Right atrium auricular region (tissue), 2 donors: ENCODE measurements at regions not wholly inside any gene's neighbourhood (a gene's known extent, or its start where the extent isn't known, plus 50 kb on each side); places are given as distances from the start of the nearest gene placed in this dataset.

Source experiments
- DNase-seq: peaks from one replicate; pipeline ENCODE4 v3.0.0-alpha.2; 2019; ENCODE audit warnings: low spot score
- H3K27ac ChIP-seq, 2 donors: fragments of 200-600 bp; sonication (generic); 1 replicate in 1 of 2; 2 replicates in 1 of 2; pipeline ENCODE4 v1.5.1; 2016 to 2019
- H3K27me3 ChIP-seq, 2 donors: fragments of 200-600 bp; sonication (generic); one replicate each; pipeline versions ENCODE4 v1.5.1 to v1.6.0; 2017 to 2019
- H3K36me3 ChIP-seq: fragments of 200-600 bp; sonication (generic); one replicate; pipeline ENCODE4 v1.5.1; 2016
- H3K4me1 ChIP-seq, 2 donors: fragments of 200-600 bp; sonication (generic); one replicate each; pipeline versions ENCODE4 v1.5.1 to v1.6.0; 2017 to 2019
- H3K4me3 ChIP-seq, 2 donors: fragments of 200-600 bp; sonication (generic); 1 replicate in 1 of 2; 2 replicates in 1 of 2; pipeline ENCODE4 v1.5.1; 2017 to 2019; ENCODE audit warnings: mild to moderate bottlenecking in 1 of 2, moderate library complexity in 1 of 2
- H3K9me3 ChIP-seq, 2 donors: fragments of 200-600 bp; sonication (generic); one replicate each; pipeline ENCODE4 v1.5.1; 2019
- TF ChIP-seq, protein P1 (sequence below), 2 donors: fragments of 200-600 bp; sonication (generic); IDR thresholded peaks; one replicate each; pipeline ENCODE4 v1.5.1; 2019; ENCODE audit warnings: antibody characterized with exemption in 2 of 2

DNA sequence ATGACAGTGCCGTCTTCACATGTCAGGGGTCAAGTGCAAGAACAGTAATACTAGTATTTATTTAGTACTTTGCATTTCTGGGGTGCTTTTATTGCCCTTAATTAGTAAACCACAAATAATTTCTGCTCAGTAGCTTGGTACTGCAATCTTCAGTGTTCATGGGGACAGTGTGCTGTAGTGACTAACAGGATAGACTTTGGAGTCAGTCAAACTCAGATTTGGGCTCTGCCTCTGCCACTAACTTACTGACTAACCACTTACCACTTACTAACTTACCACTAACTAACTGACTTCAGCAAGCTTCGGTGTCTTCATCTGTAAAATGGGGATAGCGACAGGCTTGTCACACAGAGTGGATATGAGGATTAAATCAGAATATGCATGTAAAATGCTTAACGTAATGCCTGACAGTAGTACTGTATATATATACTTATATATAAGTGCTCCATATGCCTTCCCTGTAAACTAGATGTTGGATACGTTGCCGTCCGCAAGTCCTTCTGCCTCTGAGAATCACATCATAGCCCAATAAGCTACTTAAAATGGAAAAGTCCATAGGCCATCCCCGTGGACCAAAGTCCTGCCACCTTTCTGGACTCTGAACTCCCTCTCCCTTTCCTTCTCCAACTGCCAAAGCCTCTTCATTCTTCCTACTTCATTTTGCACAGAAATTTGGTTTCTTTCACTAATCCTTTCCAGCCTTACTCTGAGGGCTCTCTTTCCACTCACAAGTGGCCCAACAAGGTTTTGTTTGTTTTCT, 158.1 kb downstream of the ZIC5 start:
- Histone ChIP-seq H3K27ac (no peak overlapping the region), H3K4me1 (no peaks in the 10 kb centered on the region), H3K4me3 (no peak overlapping the region), H3K27me3 (no peaks in the 10 kb centered on the region), H3K9me3 (no peaks in the 10 kb centered on the region), H3K36me3 (no peaks in the 10 kb centered on the region)
- TF ChIP-seq, protein P1, sequence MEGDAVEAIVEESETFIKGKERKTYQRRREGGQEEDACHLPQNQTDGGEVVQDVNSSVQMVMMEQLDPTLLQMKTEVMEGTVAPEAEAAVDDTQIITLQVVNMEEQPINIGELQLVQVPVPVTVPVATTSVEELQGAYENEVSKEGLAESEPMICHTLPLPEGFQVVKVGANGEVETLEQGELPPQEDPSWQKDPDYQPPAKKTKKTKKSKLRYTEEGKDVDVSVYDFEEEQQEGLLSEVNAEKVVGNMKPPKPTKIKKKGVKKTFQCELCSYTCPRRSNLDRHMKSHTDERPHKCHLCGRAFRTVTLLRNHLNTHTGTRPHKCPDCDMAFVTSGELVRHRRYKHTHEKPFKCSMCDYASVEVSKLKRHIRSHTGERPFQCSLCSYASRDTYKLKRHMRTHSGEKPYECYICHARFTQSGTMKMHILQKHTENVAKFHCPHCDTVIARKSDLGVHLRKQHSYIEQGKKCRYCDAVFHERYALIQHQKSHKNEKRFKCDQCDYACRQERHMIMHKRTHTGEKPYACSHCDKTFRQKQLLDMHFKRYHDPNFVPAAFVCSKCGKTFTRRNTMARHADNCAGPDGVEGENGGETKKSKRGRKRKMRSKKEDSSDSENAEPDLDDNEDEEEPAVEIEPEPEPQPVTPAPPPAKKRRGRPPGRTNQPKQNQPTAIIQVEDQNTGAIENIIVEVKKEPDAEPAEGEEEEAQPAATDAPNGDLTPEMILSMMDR (IDR thresholded peaks at IDR 0.05), result no peak
- DNase-seq, result no peak

DNA sequence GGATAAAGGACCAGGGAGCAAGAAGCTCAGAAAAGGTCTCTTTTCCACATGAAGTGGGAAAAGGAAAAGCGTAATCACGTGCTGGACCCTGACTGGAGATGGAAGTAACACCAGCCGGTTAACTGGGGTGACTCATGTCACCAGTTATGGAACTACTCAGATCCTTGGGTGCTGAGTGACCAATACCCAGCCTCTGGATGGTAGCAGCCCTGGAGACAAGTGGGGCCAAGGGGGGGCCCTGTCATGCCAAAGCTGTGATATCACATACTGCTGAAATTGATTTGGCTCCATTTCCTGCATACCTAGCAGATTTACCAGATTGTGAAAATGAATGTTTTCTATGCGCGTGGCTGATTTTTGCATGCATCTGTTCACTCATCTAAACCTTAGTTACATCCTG, 158.9 kb downstream of the ZIC5 start:
- H3K9me3 ChIP-seq, result no peaks in the 10 kb centered on the region
- no peak overlapping the region for H3K4me3 ChIP-seq
- DNase-seq, result no peak
- no peaks in the 10 kb centered on the region for H3K36me3 ChIP-seq
- H3K27me3 ChIP-seq, result no peaks in the 10 kb centered on the region
- TF ChIP-seq, protein P1 (IDR thresholded peaks at IDR 0.05), result no peak
- H3K27ac ChIP-seq, result no peak overlapping the region
- H3K4me1 ChIP-seq, result no peaks in the 10 kb centered on the region

DNA sequence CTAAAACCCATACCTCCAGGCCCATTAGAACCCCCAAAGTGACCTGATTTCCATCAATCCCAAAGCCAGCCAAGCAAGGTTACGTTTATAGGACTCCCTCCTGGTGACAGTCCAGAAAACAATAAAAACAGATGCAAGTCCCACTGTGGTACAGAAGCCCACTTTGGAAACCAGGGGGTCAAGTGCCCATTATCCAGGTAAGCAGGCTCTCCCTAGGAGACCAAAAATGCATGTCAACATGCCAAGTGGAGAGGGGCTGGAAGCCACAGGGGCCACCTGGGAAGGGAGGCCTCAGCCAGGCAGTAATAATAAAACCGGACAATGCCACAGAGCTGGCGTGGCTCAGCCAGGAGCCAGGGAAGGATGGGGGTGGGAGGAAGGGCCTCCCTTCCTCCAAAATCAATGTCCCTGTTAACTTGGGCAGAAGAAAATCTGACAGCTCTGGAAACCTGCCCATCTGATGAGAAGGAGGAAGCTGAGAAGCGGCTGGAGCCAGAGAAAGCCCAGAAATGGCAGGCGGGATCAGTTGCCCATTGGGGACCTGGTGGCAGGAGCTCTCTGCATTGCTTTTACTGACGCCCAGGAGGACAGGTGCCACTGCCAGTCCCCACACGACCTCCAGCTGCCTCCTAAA, 160.4 kb downstream of the ZIC5 start:
- Histone ChIP-seq H3K27ac (no peak overlapping the region), H3K4me3 (no peak overlapping the region), H3K9me3 (no peaks in the 10 kb centered on the region), H3K36me3 (no peaks in the 10 kb centered on the region), H3K4me1 (no peaks in the 10 kb centered on the region), H3K27me3 (no peaks in the 10 kb centered on the region)
- no peak for DNase-seq
- TF ChIP-seq, protein P1 (IDR thresholded peaks at IDR 0.05), result no peak

DNA sequence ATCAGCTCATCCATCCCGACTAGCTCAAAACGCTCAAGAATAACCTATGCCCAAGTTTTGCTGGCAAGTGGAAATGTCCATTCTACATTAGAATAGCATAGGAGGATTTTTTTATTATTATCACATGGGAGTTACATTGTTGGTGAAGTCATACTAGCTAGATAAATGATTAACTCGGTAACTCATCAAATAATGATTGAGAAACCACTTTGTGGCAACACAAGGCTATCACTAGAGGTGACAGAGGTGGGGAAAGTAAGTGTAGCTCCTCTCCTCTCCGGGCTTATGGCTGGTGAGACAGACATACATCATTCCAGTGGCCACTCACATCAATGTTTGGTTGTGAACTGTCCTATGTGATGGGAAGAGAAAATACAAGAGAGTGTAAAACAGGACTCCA, 161.6 kb downstream of the ZIC5 start:
- H3K9me3 ChIP-seq, result no peaks in the 10 kb centered on the region
- H3K4me3 ChIP-seq, result no peak overlapping the region
- H3K36me3 ChIP-seq, result no peaks in the 10 kb centered on the region
- H3K4me1 ChIP-seq, result no peaks in the 10 kb centered on the region
- no peak for DNase-seq
- no peak overlapping the region for H3K27ac ChIP-seq
- TF ChIP-seq, protein P1 (IDR thresholded peaks at IDR 0.05), result no peak
- no peaks in the 10 kb centered on the region for H3K27me3 ChIP-seq

DNA sequence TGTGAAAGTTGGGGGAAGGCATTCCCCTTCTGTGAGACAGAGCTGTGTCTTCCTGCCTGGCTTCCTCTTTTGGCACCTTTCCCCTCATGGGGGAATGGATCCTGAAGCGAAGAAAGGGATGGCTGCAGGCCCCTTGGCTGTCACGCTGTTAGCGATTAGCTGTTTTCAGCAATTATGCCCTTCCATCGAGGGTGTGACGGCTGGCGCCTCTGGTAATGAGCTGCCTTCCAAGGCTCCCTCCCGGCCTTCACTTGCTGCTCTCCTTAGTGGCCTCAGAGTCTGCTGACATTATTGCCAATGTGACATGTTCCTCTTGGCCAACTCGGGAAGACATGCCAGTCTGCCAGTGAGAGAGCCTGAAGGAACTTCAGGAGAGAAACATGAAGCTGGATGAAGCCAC, 162.1 kb downstream of the ZIC5 start:
- no peak overlapping the region for H3K4me3 ChIP-seq
- H3K4me1 ChIP-seq, result no peaks in the 10 kb centered on the region
- no peaks in the 10 kb centered on the region for H3K9me3 ChIP-seq
- no peak for DNase-seq
- no peak overlapping the region for H3K27ac ChIP-seq
- TF ChIP-seq, protein P1 (IDR thresholded peaks at IDR 0.05), result no peak
- H3K36me3 ChIP-seq, result no peaks in the 10 kb centered on the region
- H3K27me3 ChIP-seq, result no peaks in the 10 kb centered on the region
